OCI-LY1 (cell line): ENCODE measurements at regions not wholly inside any gene's neighbourhood (a gene's known extent, or its start where the extent isn't known, plus 50 kb on each side); places are given as distances from the start of the nearest gene placed in this dataset.

ENCODE experiments used
- H2AFZ ChIP-seq: fragments of 200-600 bp; sonication (generic), shearing (Covaris generic); 2 replicates; pipeline ENCODE4 v1.6.0; 2014; ENCODE audit warnings: antibody characterized with exemption, mild to moderate bottlenecking, low read length
- H3F3A ChIP-seq: fragments of 200-600 bp; sonication (generic), shearing (Covaris generic); 2 replicates; pipeline ENCODE4 v1.6.0; 2014; ENCODE audit warnings: mild to moderate bottlenecking, antibody characterized with exemption, low read length, moderate library complexity; ENCODE audit not compliant: insufficient read depth
- H3K27ac ChIP-seq: fragments of 200-600 bp; sonication (generic); 2 replicates; pipeline ENCODE4 v1.5.1; 2014; ENCODE audit warnings: low read length, mixed run types, mild to moderate bottlenecking, low read depth; ENCODE audit not compliant: poor library complexity, severe bottlenecking
- H3K27me3 ChIP-seq: fragments of 200-600 bp; sonication (generic); 2 replicates; pipeline ENCODE4 v1.6.0; 2014; ENCODE audit warnings: antibody characterized with exemption, mild to moderate bottlenecking, low read length, moderate library complexity; ENCODE audit not compliant: insufficient read depth
- H3K36me3 ChIP-seq: fragments of 200-600 bp; sonication (generic); 2 replicates; pipeline ENCODE4 v1.6.1; 2014; ENCODE audit warnings: mild to moderate bottlenecking, antibody characterized with exemption, low read length, moderate library complexity, mixed read lengths; ENCODE audit not compliant: insufficient read depth
- H3K4me1 ChIP-seq: fragments of 200-600 bp; sonication (generic); 2 replicates; pipeline ENCODE4 v1.5.1; 2014; ENCODE audit warnings: mild to moderate bottlenecking, low read length, moderate library complexity; ENCODE audit not compliant: insufficient read depth, severe bottlenecking
- H3K4me2 ChIP-seq: fragments of 200-600 bp; sonication (generic), shearing (Covaris generic); 2 replicates; pipeline ENCODE4 v1.6.1; 2014; ENCODE audit warnings: low read length
- H3K4me3 ChIP-seq: fragments of 200-600 bp; sonication (generic); 2 replicates; pipeline ENCODE4 v1.5.1; 2014; ENCODE audit warnings: low read length, low read depth, mild to moderate bottlenecking, mixed read lengths; ENCODE audit not compliant: poor library complexity, severe bottlenecking
- H3K79me2 ChIP-seq: fragments of 200-600 bp; shearing (Covaris generic); 2 replicates; pipeline ENCODE4 v1.6.1; 2016; ENCODE audit warnings: mixed run types, low read length, mixed read lengths; ENCODE audit not compliant: insufficient read depth
- H3K9ac ChIP-seq: fragments of 200-600 bp; sonication (generic), shearing (Covaris generic); 2 replicates; pipeline ENCODE4 v1.6.1; 2014; ENCODE audit warnings: mild to moderate bottlenecking, low read length, mixed read lengths
- H3K9me2 ChIP-seq: fragments of 200-600 bp; sonication (generic), shearing (Covaris generic); 2 replicates; pipeline ENCODE4 v1.6.1; 2014; ENCODE audit warnings: low read depth, mild to moderate bottlenecking, low read length, mixed read lengths
- H3K9me3 ChIP-seq: fragments of 200-600 bp; shearing (Covaris generic); 2 replicates; pipeline ENCODE4 v1.6.1; 2014; ENCODE audit warnings: low read length, mixed read lengths
- H4K20me1 ChIP-seq: fragments of 200-600 bp; sonication (generic), shearing (Covaris generic); 2 replicates; pipeline ENCODE4 v1.6.0; 2016; ENCODE audit warnings: mild to moderate bottlenecking, low read length; ENCODE audit not compliant: insufficient read depth
- EZH2 ChIP-seq: fragments of 200-600 bp; sonication (generic), shearing (Covaris generic); IDR thresholded peaks from 2 replicates; pipeline ENCODE4 v1.8.0; 2017; ENCODE audit warnings: borderline replicate concordance, mixed run types, mild to moderate bottlenecking, antibody characterized with exemption, low read length, moderate library complexity, mixed read lengths
- TF ChIP-seq, protein P1 (sequence below): fragments of 200-600 bp; sonication (generic), shearing (Covaris generic); IDR thresholded peaks from 2 replicates; pipeline ENCODE4 v1.5.1; 2017; ENCODE audit warnings: mild to moderate bottlenecking, antibody characterized with exemption, low read length, moderate library complexity, mixed read lengths

DNA sequence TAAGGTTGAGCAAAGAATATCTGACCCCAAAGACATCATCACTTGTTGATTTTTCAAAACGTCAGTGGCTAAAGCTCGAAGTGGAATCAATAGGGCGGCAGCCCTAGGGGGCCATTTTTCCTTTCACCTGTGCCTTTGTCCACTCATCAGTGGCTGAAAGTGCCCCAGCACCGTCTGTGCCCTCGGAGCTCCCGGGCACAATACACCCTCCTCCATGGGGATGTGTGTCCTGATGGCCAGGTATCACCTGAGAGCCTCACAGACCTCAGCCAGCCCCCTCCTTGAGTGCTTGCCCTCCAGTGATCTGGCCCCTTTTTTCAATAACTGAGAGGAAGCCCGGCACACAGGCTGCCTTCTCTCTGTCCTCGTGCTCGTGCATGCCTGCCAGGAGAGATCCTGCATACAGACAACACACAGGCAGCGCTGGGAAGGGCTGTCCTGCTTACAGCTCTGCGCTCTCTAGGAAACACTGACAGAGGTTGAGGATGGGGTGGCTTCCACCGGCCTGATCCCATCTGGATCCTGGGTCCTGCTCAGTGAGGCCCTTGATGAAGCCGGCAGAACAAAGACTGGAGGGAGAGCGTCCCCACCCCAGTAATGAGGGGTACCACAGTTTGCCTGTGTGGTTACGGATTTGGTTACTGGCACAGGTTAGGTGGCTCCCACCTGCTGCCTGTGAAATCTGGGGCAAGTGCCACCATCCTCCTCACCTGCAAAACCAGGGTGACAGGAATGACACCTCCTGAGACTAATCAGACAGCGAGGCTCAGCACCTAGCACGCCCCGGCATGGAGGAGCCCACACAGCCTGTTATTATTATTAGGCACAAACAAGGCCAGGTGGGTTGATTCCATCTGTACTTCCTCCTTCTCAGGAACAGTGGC lies 197.5 kb upstream of the RAB6C start:
- Histone ChIP-seq H2AFZ (no peak overlapping the region), H3K9ac (no peak overlapping the region), H3K36me3 (no peaks in the 10 kb centered on the region), H3F3A (no peaks in the 10 kb centered on the region), H3K27ac (no peak overlapping the region), H4K20me1 (no peaks in the 10 kb centered on the region), H3K79me2 (no peaks in the 10 kb centered on the region), H3K27me3 (no peaks in the 10 kb centered on the region), H3K4me1 (no peaks in the 10 kb centered on the region), H3K4me3 (no peak overlapping the region), H3K9me2 (no peaks in the 10 kb centered on the region), H3K4me2 (no peak overlapping the region), H3K9me3 (no peaks in the 10 kb centered on the region)
- no peak for TF ChIP-seq EZH2
- TF ChIP-seq, protein P1, sequence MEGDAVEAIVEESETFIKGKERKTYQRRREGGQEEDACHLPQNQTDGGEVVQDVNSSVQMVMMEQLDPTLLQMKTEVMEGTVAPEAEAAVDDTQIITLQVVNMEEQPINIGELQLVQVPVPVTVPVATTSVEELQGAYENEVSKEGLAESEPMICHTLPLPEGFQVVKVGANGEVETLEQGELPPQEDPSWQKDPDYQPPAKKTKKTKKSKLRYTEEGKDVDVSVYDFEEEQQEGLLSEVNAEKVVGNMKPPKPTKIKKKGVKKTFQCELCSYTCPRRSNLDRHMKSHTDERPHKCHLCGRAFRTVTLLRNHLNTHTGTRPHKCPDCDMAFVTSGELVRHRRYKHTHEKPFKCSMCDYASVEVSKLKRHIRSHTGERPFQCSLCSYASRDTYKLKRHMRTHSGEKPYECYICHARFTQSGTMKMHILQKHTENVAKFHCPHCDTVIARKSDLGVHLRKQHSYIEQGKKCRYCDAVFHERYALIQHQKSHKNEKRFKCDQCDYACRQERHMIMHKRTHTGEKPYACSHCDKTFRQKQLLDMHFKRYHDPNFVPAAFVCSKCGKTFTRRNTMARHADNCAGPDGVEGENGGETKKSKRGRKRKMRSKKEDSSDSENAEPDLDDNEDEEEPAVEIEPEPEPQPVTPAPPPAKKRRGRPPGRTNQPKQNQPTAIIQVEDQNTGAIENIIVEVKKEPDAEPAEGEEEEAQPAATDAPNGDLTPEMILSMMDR = no peak

DNA sequence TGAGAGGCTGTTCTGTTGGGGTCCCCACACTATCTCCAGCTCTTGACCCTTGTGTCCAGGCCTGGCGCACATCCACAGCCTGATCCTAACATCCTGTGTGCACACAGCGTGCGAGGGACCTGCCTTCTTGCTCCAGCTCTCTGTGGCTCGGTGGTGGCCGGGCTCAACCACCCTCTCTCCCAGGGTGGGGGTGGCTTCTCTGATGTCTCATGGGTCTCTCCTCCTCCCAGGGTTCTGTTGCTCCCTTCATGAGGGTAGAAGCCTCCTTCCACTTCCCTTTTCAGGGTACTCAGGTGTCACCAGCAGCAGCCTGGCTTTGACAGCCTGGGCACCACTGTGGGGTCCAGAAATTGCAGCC lies 196.9 kb upstream of the RAB6C start:
- Histone ChIP-seq H3K27ac (no peak overlapping the region), H3K4me2 (no peak overlapping the region), H3K27me3 (no peaks in the 10 kb centered on the region), H3K36me3 (no peaks in the 10 kb centered on the region), H3K79me2 (no peaks in the 10 kb centered on the region), H2AFZ (no peak overlapping the region), H3F3A (no peaks in the 10 kb centered on the region), H4K20me1 (no peaks in the 10 kb centered on the region), H3K9me2 (no peaks in the 10 kb centered on the region), H3K4me3 (no peak overlapping the region), H3K9me3 (no peaks in the 10 kb centered on the region), H3K4me1 (no peaks in the 10 kb centered on the region), H3K9ac (no peak overlapping the region)
- TF ChIP-seq EZH2 = no peak
- TF ChIP-seq, protein P1 = no peak

DNA sequence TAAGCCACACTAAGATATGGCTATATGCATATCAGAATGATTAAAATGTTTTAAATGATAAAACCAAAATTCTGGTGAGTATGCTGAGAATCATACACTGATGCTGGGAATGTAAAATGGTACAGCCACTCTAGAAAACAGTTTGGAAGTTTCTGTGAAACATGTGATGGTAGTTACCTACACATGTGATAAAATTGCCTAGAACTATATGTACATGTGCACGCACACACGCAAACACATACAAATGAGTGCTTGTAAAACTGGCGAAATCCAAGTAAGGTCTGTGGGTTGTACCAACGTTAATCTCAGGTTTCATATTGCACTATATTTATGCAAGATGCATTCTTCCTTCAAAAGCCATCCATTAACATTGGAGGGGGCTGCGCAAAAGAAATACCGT lies 195.0 kb upstream of the RAB6C start:
- Histone ChIP-seq H3K27ac (no peak overlapping the region), H3K9me3 (no peaks in the 10 kb centered on the region), H4K20me1 (no peaks in the 10 kb centered on the region), H3K4me2 (no peak overlapping the region), H3K4me3 (no peak overlapping the region), H3K9ac (no peak overlapping the region), H3F3A (no peaks in the 10 kb centered on the region), H3K9me2 (no peaks in the 10 kb centered on the region), H3K79me2 (no peaks in the 10 kb centered on the region), H3K4me1 (no peaks in the 10 kb centered on the region), H2AFZ (no peak overlapping the region), H3K27me3 (no peaks in the 10 kb centered on the region), H3K36me3 (no peaks in the 10 kb centered on the region)
- no peak for TF ChIP-seq EZH2
- TF ChIP-seq, protein P1 = no peak
